H9 (cell line): ENCODE measurements at regions not wholly inside any gene's neighbourhood (a gene's known extent, or its start where the extent isn't known, plus 50 kb on each side); places are given as distances from the start of the nearest gene placed in this dataset.

Experiments used
- DNase-seq: peaks from one replicate; pipeline ENCODE4 v3.0.0-alpha.2; 2017
- H2AFZ ChIP-seq: one replicate; pipeline ENCODE4 v1.6.1; 2013; ENCODE audit warnings: mild to moderate bottlenecking, low read length, control low read depth, moderate library complexity
- H2AK5ac ChIP-seq: 2 replicates; pipeline ENCODE4 v1.6.1; 2013; ENCODE audit warnings: low read length, control low read depth, mixed read lengths; ENCODE audit not compliant: insufficient read length
- H2BK120ac ChIP-seq: one replicate; pipeline ENCODE4 v1.6.1; 2013; ENCODE audit warnings: low read depth, mild to moderate bottlenecking, low read length, control low read depth, inconsistent platforms; ENCODE audit not compliant: poor library complexity, severe bottlenecking
- H2BK12ac ChIP-seq: 2 replicates; pipeline ENCODE4 v1.6.1; 2013; ENCODE audit warnings: low read length, control low read depth, mixed read lengths, low read depth; ENCODE audit not compliant: insufficient read length
- H2BK15ac ChIP-seq: 2 replicates; pipeline ENCODE4 v1.6.1; 2013; ENCODE audit warnings: low read depth, low read length, control low read depth
- H2BK20ac ChIP-seq: one replicate; pipeline ENCODE4 v1.6.1; 2013; ENCODE audit warnings: low read depth, mild to moderate bottlenecking, low read length, control low read depth, inconsistent platforms; ENCODE audit not compliant: poor library complexity, severe bottlenecking
- H2BK5ac ChIP-seq: 2 replicates; pipeline ENCODE4 v1.6.1; 2013; ENCODE audit warnings: low read length, control low read depth, mixed read lengths; ENCODE audit not compliant: insufficient read length
- H3K14ac ChIP-seq: 2 replicates; pipeline ENCODE4 v1.6.1; 2013; ENCODE audit warnings: low read length, control low read depth; ENCODE audit not compliant: insufficient read depth
- H3K18ac ChIP-seq: 2 replicates; pipeline ENCODE4 v1.6.1; 2013; ENCODE audit warnings: low read depth, mild to moderate bottlenecking, mixed read lengths, low read length, control low read depth; ENCODE audit not compliant: insufficient read length
- H3K23ac ChIP-seq: 2 replicates; pipeline ENCODE4 v1.6.1; 2013; ENCODE audit warnings: low read length, control low read depth, mixed read lengths, low read depth; ENCODE audit not compliant: insufficient read length
- H3K23me2 ChIP-seq: 2 replicates; pipeline ENCODE4 v1.6.1; 2013; ENCODE audit warnings: low read depth, mild to moderate bottlenecking, mixed read lengths, low read length, control low read depth; ENCODE audit not compliant: insufficient read length, poor library complexity, severe bottlenecking
- H3K27ac ChIP-seq: 2 replicates; pipeline ENCODE4 v1.5.1; 2013; ENCODE audit warnings: low read length, control low read depth, mixed read lengths, low read depth; ENCODE audit not compliant: insufficient read length
- H3K27me3 ChIP-seq: 2 replicates; pipeline ENCODE4 v1.6.1; 2013; ENCODE audit warnings: low read length, control low read depth, inconsistent platforms; ENCODE audit not compliant: insufficient read depth
- H3K4ac ChIP-seq: 2 replicates; pipeline ENCODE4 v1.6.1; 2013; ENCODE audit warnings: low read depth, mild to moderate bottlenecking, control low read depth, inconsistent platforms, low read length, moderate library complexity
- H3K4me1 ChIP-seq: 2 replicates; pipeline ENCODE4 v1.6.1; 2013; ENCODE audit warnings: low read length, control low read depth, inconsistent platforms; ENCODE audit not compliant: insufficient read depth
- H3K4me2 ChIP-seq: 2 replicates; pipeline ENCODE4 v1.6.1; 2013; ENCODE audit warnings: low read length, control low read depth, mixed read lengths; ENCODE audit not compliant: insufficient read length, insufficient read depth
- H3K56ac ChIP-seq: 2 replicates; pipeline ENCODE4 v1.6.1; 2013; ENCODE audit warnings: low read depth, mild to moderate bottlenecking, mixed read lengths, low read length, control low read depth; ENCODE audit not compliant: insufficient read length
- H3K79me1 ChIP-seq: 2 replicates; pipeline ENCODE4 v1.6.1; 2013; ENCODE audit warnings: low read depth, mild to moderate bottlenecking, moderate library complexity, low read length, control low read depth, inconsistent platforms; ENCODE audit not compliant: insufficient read depth, poor library complexity, severe bottlenecking
- H3K79me2 ChIP-seq: 2 replicates; pipeline ENCODE4 v1.6.1; 2013; ENCODE audit warnings: low read length, control low read depth, inconsistent platforms; ENCODE audit not compliant: insufficient read depth
- H3K9ac ChIP-seq: 2 replicates; pipeline ENCODE4 v1.6.1; 2013; ENCODE audit warnings: low read length, control low read depth, mixed read lengths; ENCODE audit not compliant: insufficient read length; ENCODE audit errors: extremely low read depth
- H3K9me3 ChIP-seq: one replicate; pipeline ENCODE4 v1.6.1; 2013; ENCODE audit warnings: low read depth, low read length, inconsistent platforms; ENCODE audit not compliant: control insufficient read depth
- H3T11ph ChIP-seq: one replicate; pipeline ENCODE4 v1.6.1; 2013; ENCODE audit warnings: mild to moderate bottlenecking, low read length, control low read depth, inconsistent platforms
- H4K20me1 ChIP-seq: one replicate; pipeline ENCODE4 v1.6.1; 2013; ENCODE audit not compliant: control insufficient read depth, insufficient read length, insufficient read depth
- H4K5ac ChIP-seq: 2 replicates; pipeline ENCODE4 v1.6.1; 2013; ENCODE audit warnings: low read depth, mild to moderate bottlenecking, mixed read lengths, low read length, control low read depth; ENCODE audit not compliant: insufficient read length
- H4K8ac ChIP-seq: replicated peaks from 2 replicates; pipeline ENCODE4 v1.6.1; 2013; ENCODE audit warnings: low read length, control low read depth, mixed read lengths, low read depth; ENCODE audit not compliant: insufficient read length
- H4K91ac ChIP-seq: 2 replicates; pipeline ENCODE4 v1.6.1; 2013; ENCODE audit warnings: low read depth, mild to moderate bottlenecking, moderate library complexity, mixed read lengths, low read length, control low read depth; ENCODE audit not compliant: insufficient read length
- H3K27ac Mint-ChIP-seq, 3 experiments: 2 replicates in 2 of 3; 3 replicates in 1 of 3; pipeline ENCODE4 v1.8.0; 2020 to 2021; ENCODE audit warnings: mixed read lengths in 3 of 3, mild to moderate bottlenecking in 1 of 3, moderate library complexity in 1 of 3
- H3K27me3 Mint-ChIP-seq: 2 replicates; pipeline ENCODE4 v1.8.0; 2021; ENCODE audit warnings: low read depth, mild to moderate bottlenecking, moderate library complexity, mixed read lengths
- H3K36me3 Mint-ChIP-seq, 3 experiments: 2 replicates in 2 of 3; 3 replicates in 1 of 3; pipeline ENCODE4 v1.8.0; 2020 to 2021; ENCODE audit warnings: low read depth in 3 of 3, mixed read lengths in 3 of 3; ENCODE audit not compliant: insufficient read depth in 1 of 3
- H3K4me1 Mint-ChIP-seq, 2 experiments: 2 replicates each; pipeline ENCODE4 v1.8.0; 2020; ENCODE audit warnings: mixed read lengths in 2 of 2
- H3K4me3 Mint-ChIP-seq, 2 experiments: 2 replicates in 1 of 2; 3 replicates in 1 of 2; pipeline ENCODE4 v1.8.0; 2020 to 2021; ENCODE audit warnings: mild to moderate bottlenecking in 2 of 2, mixed read lengths in 2 of 2, moderate library complexity in 1 of 2
- H3K9me3 Mint-ChIP-seq, 2 experiments: 2 replicates in 1 of 2; 3 replicates in 1 of 2; pipeline ENCODE4 v1.8.0; 2020; ENCODE audit warnings: mild to moderate bottlenecking in 2 of 2, mixed read lengths in 2 of 2, moderate library complexity in 1 of 2
- CTCF ChIP-seq: fragments of 200-600 bp; sonication (generic); conservative IDR thresholded peaks from 3 replicates; pipeline ENCODE4 v1.8.0; 2021; ENCODE audit warnings: antibody characterized with exemption, mild to moderate bottlenecking
- WGBS: extraction: QIAGEN DNeasy Blood & Tissue Kit; methylation state at CpG from one replicate; pipeline ENCODE4 v1.1.7; 2013; ENCODE audit warnings: missing lambda C conversion rate, low lambda C conversion rate, mixed read lengths; ENCODE audit not compliant: insufficient read length; ENCODE audit errors: extremely low coverage; 5-methylcytosine and 5-hydroxymethylcytosine counted together

DNA sequence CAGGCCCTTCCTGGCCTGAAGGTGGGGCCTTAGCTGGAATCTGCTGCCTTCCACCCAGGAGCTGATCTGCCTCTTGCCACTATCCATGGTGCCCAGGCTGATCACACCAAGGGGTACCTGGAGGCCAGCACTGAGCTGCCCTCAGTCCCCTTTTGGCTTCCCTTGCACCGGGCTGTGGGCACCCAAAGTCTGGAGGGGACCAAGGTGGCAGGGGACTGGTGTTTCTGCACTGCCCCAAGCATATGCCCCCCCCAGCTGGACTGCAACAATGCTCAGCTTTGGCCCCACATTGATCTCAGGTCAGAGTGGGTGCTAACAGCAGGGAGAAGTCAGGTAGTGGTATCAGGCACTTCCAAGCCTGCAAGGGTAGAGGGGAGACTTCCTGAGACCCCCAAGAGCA lies 902.6 kb upstream of the EPHA6 start:
- H3K56ac ChIP-seq: no peak overlapping the region
- H3K23ac ChIP-seq: no peak overlapping the region
- no peak overlapping the region for H3K9ac ChIP-seq
- no peaks in the 10 kb centered on the region for H3K4me1 Mint-ChIP-seq
- H2BK5ac ChIP-seq: no peak overlapping the region
- H3T11ph ChIP-seq: no peak overlapping the region
- H3K27me3 Mint-ChIP-seq: no peaks in the 10 kb centered on the region
- no CpG with 5 or more reads among the region's 1 CpG for WGBS
- no peaks in the 10 kb centered on the region for H3K27me3 ChIP-seq
- TF ChIP-seq CTCF: no peak
- peaks cover 20 to 24% of the 10 kb centered on the region in 2 experiments for H3K9me3 Mint-ChIP-seq
- no peak overlapping the region for H3K27ac Mint-ChIP-seq
- no peak for DNase-seq
- H4K8ac ChIP-seq: no peak overlapping the region
- H3K9me3 ChIP-seq: no peaks in the 10 kb centered on the region
- H3K4ac ChIP-seq: no peak overlapping the region
- H3K4me2 ChIP-seq: no peak overlapping the region
- H3K4me1 ChIP-seq: no peaks in the 10 kb centered on the region
- no peak overlapping the region for H2AFZ ChIP-seq
- no peak overlapping the region for H3K4me3 Mint-ChIP-seq
- no peak overlapping the region for H2BK15ac ChIP-seq
- H2BK20ac ChIP-seq: no peak overlapping the region
- H4K5ac ChIP-seq: no peak overlapping the region
- H3K79me1 ChIP-seq: no peaks in the 10 kb centered on the region
- peaks cover 2 to 23% (median 3%) of the 10 kb centered on the region in 3 experiments; a peak in 6 of 7 replicates for H3K36me3 Mint-ChIP-seq
- no peaks in the 10 kb centered on the region for H3K79me2 ChIP-seq
- H2BK120ac ChIP-seq: no peak overlapping the region
- H3K18ac ChIP-seq: no peak overlapping the region
- H3K14ac ChIP-seq: no peak overlapping the region
- no peak overlapping the region for H4K91ac ChIP-seq
- H4K20me1 ChIP-seq: no peaks in the 10 kb centered on the region
- H2AK5ac ChIP-seq: no peak overlapping the region
- H3K27ac ChIP-seq: no peak overlapping the region
- no peaks in the 10 kb centered on the region for H3K23me2 ChIP-seq
- no peak overlapping the region for H2BK12ac ChIP-seq
